ENCODE measurements at regions not wholly inside any gene's neighbourhood (a gene's known extent, or its start where the extent isn't known, plus 50 kb on each side); places are given as distances from the start of the nearest gene placed in this dataset.

DNA sequence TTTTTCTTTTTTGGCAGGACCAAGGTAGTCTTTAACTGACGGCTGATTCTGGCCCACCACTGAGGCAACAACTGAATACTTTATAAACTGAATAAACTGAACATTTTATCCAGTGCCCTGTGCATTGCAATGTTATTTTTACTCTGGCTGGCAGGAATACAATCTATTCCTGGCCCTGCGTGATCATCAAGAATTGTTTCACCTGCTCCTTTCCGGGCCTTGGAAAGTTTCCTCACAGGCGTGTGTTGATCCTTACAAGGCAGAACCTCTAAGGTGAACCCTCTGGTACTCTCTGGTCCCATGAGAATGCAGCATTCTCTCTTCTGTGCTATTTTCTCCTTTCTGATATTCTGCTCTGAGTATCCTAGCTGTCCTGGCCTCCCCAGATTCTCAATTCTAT is 113.7 kb upstream of the KLHL29 start:
- no peak for TF ChIP-seq RAD21 (IDR thresholded peaks at IDR 0.05; ENCODE audit: low read depth)
- no peak for TF ChIP-seq CTCF (IDR thresholded peaks at IDR 0.05 in 2 of 3, conservative IDR thresholded peaks at IDR 0.05 in 1 of 3; ENCODE audit: borderline replicate concordance in 1 of 3, insufficient read depth in 1 of 3, low read depth in 2 of 3, low read length in 2 of 3)
- TF ChIP-seq, protein P1, sequence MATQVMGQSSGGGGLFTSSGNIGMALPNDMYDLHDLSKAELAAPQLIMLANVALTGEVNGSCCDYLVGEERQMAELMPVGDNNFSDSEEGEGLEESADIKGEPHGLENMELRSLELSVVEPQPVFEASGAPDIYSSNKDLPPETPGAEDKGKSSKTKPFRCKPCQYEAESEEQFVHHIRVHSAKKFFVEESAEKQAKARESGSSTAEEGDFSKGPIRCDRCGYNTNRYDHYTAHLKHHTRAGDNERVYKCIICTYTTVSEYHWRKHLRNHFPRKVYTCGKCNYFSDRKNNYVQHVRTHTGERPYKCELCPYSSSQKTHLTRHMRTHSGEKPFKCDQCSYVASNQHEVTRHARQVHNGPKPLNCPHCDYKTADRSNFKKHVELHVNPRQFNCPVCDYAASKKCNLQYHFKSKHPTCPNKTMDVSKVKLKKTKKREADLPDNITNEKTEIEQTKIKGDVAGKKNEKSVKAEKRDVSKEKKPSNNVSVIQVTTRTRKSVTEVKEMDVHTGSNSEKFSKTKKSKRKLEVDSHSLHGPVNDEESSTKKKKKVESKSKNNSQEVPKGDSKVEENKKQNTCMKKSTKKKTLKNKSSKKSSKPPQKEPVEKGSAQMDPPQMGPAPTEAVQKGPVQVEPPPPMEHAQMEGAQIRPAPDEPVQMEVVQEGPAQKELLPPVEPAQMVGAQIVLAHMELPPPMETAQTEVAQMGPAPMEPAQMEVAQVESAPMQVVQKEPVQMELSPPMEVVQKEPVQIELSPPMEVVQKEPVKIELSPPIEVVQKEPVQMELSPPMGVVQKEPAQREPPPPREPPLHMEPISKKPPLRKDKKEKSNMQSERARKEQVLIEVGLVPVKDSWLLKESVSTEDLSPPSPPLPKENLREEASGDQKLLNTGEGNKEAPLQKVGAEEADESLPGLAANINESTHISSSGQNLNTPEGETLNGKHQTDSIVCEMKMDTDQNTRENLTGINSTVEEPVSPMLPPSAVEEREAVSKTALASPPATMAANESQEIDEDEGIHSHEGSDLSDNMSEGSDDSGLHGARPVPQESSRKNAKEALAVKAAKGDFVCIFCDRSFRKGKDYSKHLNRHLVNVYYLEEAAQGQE (IDR thresholded peaks at IDR 0.05; ENCODE audit: low read depth) = no peak
- TF ChIP-seq POLR2A (IDR thresholded peaks at IDR 0.05; ENCODE audit: borderline replicate concordance, extremely low read depth, insufficient read depth, insufficient read length) = no peak
- TF ChIP-seq YY1 (IDR thresholded peaks at IDR 0.05; ENCODE audit: extremely low read depth, insufficient replicate concordance, low read depth, low read length) = no peak
